Endothelial cell (in vitro differentiated cells): ENCODE measurements at regions not wholly inside any gene's neighbourhood (a gene's known extent, or its start where the extent isn't known, plus 50 kb on each side); places are given as distances from the start of the nearest gene placed in this dataset.

Experiments
- DNase-seq: peaks from one replicate; pipeline ENCODE4 v3.0.0; 2021; ENCODE audit warnings: low spot score
- H3K27ac Mint-ChIP-seq: one replicate; pipeline ENCODE4 v1.8.0; 2021; ENCODE audit warnings: mixed read lengths, inconsistent platforms; ENCODE audit not compliant: unreplicated experiment
- H3K27me3 Mint-ChIP-seq: one replicate; pipeline ENCODE4 v1.8.0; 2021; ENCODE audit warnings: mild to moderate bottlenecking, moderate library complexity, mixed read lengths, inconsistent platforms; ENCODE audit not compliant: unreplicated experiment
- H3K36me3 Mint-ChIP-seq: one replicate; pipeline ENCODE4 v1.8.0; 2021; ENCODE audit warnings: mild to moderate bottlenecking, low read depth, mixed read lengths, inconsistent platforms; ENCODE audit not compliant: unreplicated experiment
- H3K4me1 Mint-ChIP-seq: one replicate; pipeline ENCODE4 v1.8.0; 2021; ENCODE audit warnings: mild to moderate bottlenecking, mixed read lengths, inconsistent platforms; ENCODE audit not compliant: unreplicated experiment
- H3K4me3 Mint-ChIP-seq: one replicate; pipeline ENCODE4 v1.8.0; 2021; ENCODE audit warnings: mild to moderate bottlenecking, mixed read lengths, inconsistent platforms; ENCODE audit not compliant: unreplicated experiment
- H3K9me3 Mint-ChIP-seq: one replicate; pipeline ENCODE4 v1.8.0; 2021; ENCODE audit warnings: mixed read lengths, inconsistent platforms; ENCODE audit not compliant: unreplicated experiment
- TF ChIP-seq, protein P1 (sequence below): fragments of 200-600 bp; sonication (generic); IDR thresholded peaks from one replicate; pipeline ENCODE4 v1.5.0; 2021; ENCODE audit warnings: antibody characterized with exemption; ENCODE audit not compliant: unreplicated experiment

DNA sequence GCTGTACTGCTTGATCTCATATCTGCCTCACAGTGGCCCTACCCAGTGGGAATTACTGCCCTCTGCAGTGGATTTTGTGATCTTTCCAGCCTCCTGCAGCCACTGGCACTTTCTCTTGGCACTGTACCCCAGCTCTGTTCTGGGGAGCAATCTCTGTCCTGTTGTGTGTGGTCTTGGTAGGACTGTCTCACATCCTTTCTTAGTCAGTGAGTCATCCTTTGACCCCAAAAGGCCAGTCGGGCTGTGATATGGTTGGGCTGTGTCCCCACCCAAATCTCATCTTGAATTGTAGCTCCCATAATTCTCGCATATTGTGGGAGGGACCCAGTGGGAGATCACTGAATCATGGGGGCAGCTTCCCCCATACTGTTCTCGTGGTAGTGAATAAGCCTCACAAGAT, 133.3 kb upstream of the TPM1 start:
- H3K36me3 Mint-ChIP-seq, result no peaks in the 10 kb centered on the region
- no peak for DNase-seq
- no peaks in the 10 kb centered on the region for H3K4me1 Mint-ChIP-seq
- no peak overlapping the region for H3K27ac Mint-ChIP-seq
- peaks cover 2% of the 10 kb centered on the region for H3K27me3 Mint-ChIP-seq
- no peak overlapping the region for H3K4me3 Mint-ChIP-seq
- TF ChIP-seq, protein P1, sequence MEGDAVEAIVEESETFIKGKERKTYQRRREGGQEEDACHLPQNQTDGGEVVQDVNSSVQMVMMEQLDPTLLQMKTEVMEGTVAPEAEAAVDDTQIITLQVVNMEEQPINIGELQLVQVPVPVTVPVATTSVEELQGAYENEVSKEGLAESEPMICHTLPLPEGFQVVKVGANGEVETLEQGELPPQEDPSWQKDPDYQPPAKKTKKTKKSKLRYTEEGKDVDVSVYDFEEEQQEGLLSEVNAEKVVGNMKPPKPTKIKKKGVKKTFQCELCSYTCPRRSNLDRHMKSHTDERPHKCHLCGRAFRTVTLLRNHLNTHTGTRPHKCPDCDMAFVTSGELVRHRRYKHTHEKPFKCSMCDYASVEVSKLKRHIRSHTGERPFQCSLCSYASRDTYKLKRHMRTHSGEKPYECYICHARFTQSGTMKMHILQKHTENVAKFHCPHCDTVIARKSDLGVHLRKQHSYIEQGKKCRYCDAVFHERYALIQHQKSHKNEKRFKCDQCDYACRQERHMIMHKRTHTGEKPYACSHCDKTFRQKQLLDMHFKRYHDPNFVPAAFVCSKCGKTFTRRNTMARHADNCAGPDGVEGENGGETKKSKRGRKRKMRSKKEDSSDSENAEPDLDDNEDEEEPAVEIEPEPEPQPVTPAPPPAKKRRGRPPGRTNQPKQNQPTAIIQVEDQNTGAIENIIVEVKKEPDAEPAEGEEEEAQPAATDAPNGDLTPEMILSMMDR, result no peak
- H3K9me3 Mint-ChIP-seq, result no peaks in the 10 kb centered on the region

DNA sequence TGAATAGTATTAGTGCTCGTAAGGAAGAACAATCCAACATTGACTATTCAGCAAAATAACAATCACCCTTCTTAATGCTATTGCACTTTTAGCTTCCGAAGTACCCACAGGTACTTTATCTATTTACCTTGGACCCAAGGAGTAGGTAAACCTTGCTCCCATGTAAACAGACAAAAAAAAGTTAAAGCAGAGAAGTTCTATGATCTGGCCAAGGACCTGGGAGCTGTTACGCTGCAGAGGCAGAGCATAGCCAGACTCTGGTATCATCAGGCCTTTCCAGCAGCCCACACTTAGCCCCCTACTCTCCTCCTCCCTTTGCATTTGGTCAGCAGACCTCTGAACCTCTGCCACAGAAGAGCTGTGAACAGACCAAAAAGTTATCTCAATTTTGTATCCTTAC, 130.3 kb upstream of the TPM1 start:
- H3K4me1 Mint-ChIP-seq, result no peaks in the 10 kb centered on the region
- no peak overlapping the region for H3K27ac Mint-ChIP-seq

GRCh38 chr15:62912808-62913207, 129.7 kb upstream of the TPM1 start:
- no peak overlapping the region for H3K27ac Mint-ChIP-seq
- H3K36me3 Mint-ChIP-seq, result no peaks in the 10 kb centered on the region
- TF ChIP-seq, protein P1, result no peak
- no peak for DNase-seq
- H3K4me1 Mint-ChIP-seq, result no peaks in the 10 kb centered on the region
- H3K4me3 Mint-ChIP-seq, result no peak overlapping the region
- no peaks in the 10 kb centered on the region for H3K27me3 Mint-ChIP-seq
- no peaks in the 10 kb centered on the region for H3K9me3 Mint-ChIP-seq

More for the DNA sequence above, 130.3 kb upstream of the TPM1 start:
- TF ChIP-seq, protein P1, result no peak
- H3K36me3 Mint-ChIP-seq, result no peaks in the 10 kb centered on the region
- no peaks in the 10 kb centered on the region for H3K9me3 Mint-ChIP-seq
- no peak for DNase-seq
- peaks cover under 1% of the 10 kb centered on the region for H3K27me3 Mint-ChIP-seq
- no peak overlapping the region for H3K4me3 Mint-ChIP-seq

- no peak overlapping the region for H3K4me3 Mint-ChIP-seq
- no peaks in the 10 kb centered on the region for H3K4me1 Mint-ChIP-seq
- TF ChIP-seq, protein P1, result no peak
- H3K9me3 Mint-ChIP-seq, result no peaks in the 10 kb centered on the region
- DNase-seq, result no peak
- H3K27ac Mint-ChIP-seq, result no peak overlapping the region
- no peaks in the 10 kb centered on the region for H3K36me3 Mint-ChIP-seq
- no peaks in the 10 kb centered on the region for H3K27me3 Mint-ChIP-seq
Measured at GRCh38 chr15:62913246-62913645, 129.3 kb upstream of the TPM1 start.

- H3K27me3 Mint-ChIP-seq, result no peaks in the 10 kb centered on the region
- TF ChIP-seq, protein P1, result no peak
- H3K9me3 Mint-ChIP-seq, result no peaks in the 10 kb centered on the region
- H3K4me3 Mint-ChIP-seq, result no peak overlapping the region
- no peaks in the 10 kb centered on the region for H3K36me3 Mint-ChIP-seq
- H3K4me1 Mint-ChIP-seq, result no peaks in the 10 kb centered on the region
- no peak overlapping the region for H3K27ac Mint-ChIP-seq
- DNase-seq, result no peak
Measured at GRCh38 chr15:62914461-62915079, 128.0 kb upstream of the TPM1 start.
